BJ (cell line): ENCODE measurements at regions not wholly inside any gene's neighbourhood (a gene's known extent, or its start where the extent isn't known, plus 50 kb on each side); places are given as distances from the start of the nearest gene placed in this dataset.
A peak's percentile ranks its signal among the peaks of the same experiment; 100 is the strongest.

Experiments used
- CTCF ChIA-PET: fragments of 350-600 bp; formaldehyde crosslinking; extraction: SDS; loops from one replicate; lab custom pipeline; 2021; ENCODE audit warnings: antibody characterized with exemption, inconsistent platforms; lab: Yijun Ruan, JAX
- POLR2A ChIA-PET: fragments of 300-600 bp; sonication (Branson Sonifier 250); formaldehyde crosslinking; extraction: SDS; loops from one replicate; lab custom pipeline; 2021; ENCODE audit warnings: antibody characterized with exemption; lab: Charles Lee
- DNase-seq: peaks from one replicate; pipeline ENCODE4 v3.0.0-alpha.2; 2011; ENCODE audit warnings: low read depth
- H3K27me3 ChIP-seq: 2 replicates; pipeline ENCODE4 v1.6.0; 2011; ENCODE audit warnings: low read length; ENCODE audit not compliant: control insufficient read depth, insufficient read depth
- H3K36me3 ChIP-seq: 2 replicates; pipeline ENCODE4 v1.5.1; 2011; ENCODE audit warnings: low read length; ENCODE audit not compliant: control insufficient read depth, insufficient read depth
- H3K4me3 ChIP-seq: 2 replicates; pipeline ENCODE4 v1.5.1; 2011; ENCODE audit warnings: low read depth, mild to moderate bottlenecking, control low read depth, low read length
- TF ChIP-seq, protein P1 (sequence below): IDR thresholded peaks from 2 replicates; pipeline ENCODE4 v1.5.1; 2011; ENCODE audit warnings: low read depth, mild to moderate bottlenecking, control low read depth, inconsistent platforms, low read length, moderate library complexity; ENCODE audit not compliant: insufficient read depth

GRCh38 chrX:110871839-110872238 lies 76.2 kb upstream of the CHRDL1 start:
- ChIA-PET CTCF (no interaction called here), POLR2A (no interaction called here)
- Histone ChIP-seq H3K27me3 (no peaks in the 10 kb centered on the region), H3K36me3 (no peaks in the 10 kb centered on the region), H3K4me3 (no peak overlapping the region)
- TF ChIP-seq, protein P1, sequence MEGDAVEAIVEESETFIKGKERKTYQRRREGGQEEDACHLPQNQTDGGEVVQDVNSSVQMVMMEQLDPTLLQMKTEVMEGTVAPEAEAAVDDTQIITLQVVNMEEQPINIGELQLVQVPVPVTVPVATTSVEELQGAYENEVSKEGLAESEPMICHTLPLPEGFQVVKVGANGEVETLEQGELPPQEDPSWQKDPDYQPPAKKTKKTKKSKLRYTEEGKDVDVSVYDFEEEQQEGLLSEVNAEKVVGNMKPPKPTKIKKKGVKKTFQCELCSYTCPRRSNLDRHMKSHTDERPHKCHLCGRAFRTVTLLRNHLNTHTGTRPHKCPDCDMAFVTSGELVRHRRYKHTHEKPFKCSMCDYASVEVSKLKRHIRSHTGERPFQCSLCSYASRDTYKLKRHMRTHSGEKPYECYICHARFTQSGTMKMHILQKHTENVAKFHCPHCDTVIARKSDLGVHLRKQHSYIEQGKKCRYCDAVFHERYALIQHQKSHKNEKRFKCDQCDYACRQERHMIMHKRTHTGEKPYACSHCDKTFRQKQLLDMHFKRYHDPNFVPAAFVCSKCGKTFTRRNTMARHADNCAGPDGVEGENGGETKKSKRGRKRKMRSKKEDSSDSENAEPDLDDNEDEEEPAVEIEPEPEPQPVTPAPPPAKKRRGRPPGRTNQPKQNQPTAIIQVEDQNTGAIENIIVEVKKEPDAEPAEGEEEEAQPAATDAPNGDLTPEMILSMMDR: no peak
- no peak for DNase-seq

GRCh38 chrX:110866421-110866820 lies 70.8 kb upstream of the CHRDL1 start:
- Histone ChIP-seq H3K36me3 (no peaks in the 10 kb centered on the region), H3K4me3 (no peak overlapping the region), H3K27me3 (no peaks in the 10 kb centered on the region)
- TF ChIP-seq, protein P1: no peak
- ChIA-PET CTCF (no interaction called here), POLR2A (no interaction called here)
- DNase-seq: no peak

GRCh38 chrX:110863883-110864282 lies 68.3 kb upstream of the CHRDL1 start:
- Histone ChIP-seq H3K36me3 (no peaks in the 10 kb centered on the region), H3K4me3 (no peak overlapping the region), H3K27me3 (no peaks in the 10 kb centered on the region)
- TF ChIP-seq, protein P1: no peak
- DNase-seq: no peak
- ChIA-PET CTCF (interaction anchor here (0.7 kb wide), 1 partner anchor 11 kb away, joined by 3 read pairs; no protein-coding TSS in a partner anchor), POLR2A (no interaction called here)

DNA sequence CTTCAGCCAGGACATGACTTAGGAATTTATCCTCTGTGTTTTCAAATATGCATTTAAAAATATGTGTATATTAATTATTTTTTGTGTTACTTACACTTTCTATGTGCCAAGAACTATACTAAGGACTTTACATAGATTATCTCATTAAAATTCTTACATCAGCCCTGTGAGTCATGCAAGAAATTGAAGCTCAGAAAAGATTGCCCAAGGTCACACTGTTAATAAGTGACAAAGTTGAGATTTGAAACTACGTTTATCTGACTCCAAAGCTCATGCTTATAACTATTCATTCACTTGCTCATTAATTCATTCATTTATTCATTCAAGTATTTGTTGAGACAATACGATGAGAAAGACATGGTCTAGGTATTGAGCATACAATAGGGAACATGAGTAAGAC lies 62.9 kb upstream of the CHRDL1 start:
- Histone ChIP-seq H3K36me3 (no peaks in the 10 kb centered on the region), H3K4me3 (no peak overlapping the region), H3K27me3 (0 out of 2 replicates have a peak, but pooled peaks cover 1% of the 10 kb centered on the region)
- TF ChIP-seq, protein P1: no peak
- no peak for DNase-seq
- POLR2A ChIA-PET: no interaction called here
- CTCF ChIA-PET: interaction anchor here (0.9 kb wide), 1 partner anchor 242 kb away, joined by 4 read pairs; no protein-coding TSS in a partner anchor

DNA sequence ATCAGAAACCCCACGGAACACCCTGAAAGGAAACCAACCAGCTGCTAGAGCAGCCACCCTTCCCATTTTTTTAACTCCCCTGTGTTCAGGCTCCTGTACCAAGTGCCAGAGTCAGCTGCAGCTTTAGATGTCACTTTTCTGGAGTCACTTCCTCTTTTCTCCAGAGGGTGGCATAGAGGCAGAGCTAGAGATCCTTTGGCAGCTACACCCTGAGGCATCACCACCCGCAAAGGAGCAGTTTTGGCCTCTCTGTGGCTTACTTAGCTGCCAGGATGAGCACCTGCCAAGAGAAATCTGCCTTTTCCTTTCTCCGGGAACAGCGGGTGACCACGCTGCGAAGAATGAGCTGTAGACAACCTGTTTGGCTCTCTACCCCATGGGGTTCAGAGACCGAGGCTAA lies 58.0 kb upstream of the CHRDL1 start:
- no peak overlapping the region for H3K4me3 ChIP-seq
- DNase-seq: no peak
- TF ChIP-seq, protein P1: peak; percentile 35
- H3K27me3 ChIP-seq: 0 out of 2 replicates have a peak, but pooled peaks cover 1% of the 10 kb centered on the region
- no peaks in the 10 kb centered on the region for H3K36me3 ChIP-seq
- POLR2A ChIA-PET: no interaction called here
- CTCF ChIA-PET: interaction anchor here (0.6 to 3.3 kb wide), 16 partner anchors 17 to 417 kb away, joined by 3 to 11 read pairs (median 4); no protein-coding TSS in a partner anchor
